Ovary (tissue), 7 donors: ENCODE measurements at regions not wholly inside any gene's neighbourhood (a gene's known extent, or its start where the extent isn't known, plus 50 kb on each side); places are given as distances from the start of the nearest gene placed in this dataset.

Source experiments
- DNase-seq, 5 donors: peaks; one replicate each; pipeline ENCODE4 v3.0.0-alpha.2; 2019 to 2020
- H3K27ac ChIP-seq, 2 donors: fragments of 200-600 bp; one replicate each; pipeline versions ENCODE4 v1.5.1 to v1.8.0; 2019 to 2022
- H3K27me3 ChIP-seq: fragments of 200-600 bp; one replicate; pipeline ENCODE4 v1.8.0; 2022
- H3K36me3 ChIP-seq: fragments of 200-600 bp; sonication (generic); one replicate; pipeline ENCODE4 v1.5.1; 2019
- H3K4me1 ChIP-seq: one replicate; pipeline ENCODE4 v1.8.1; 2013; ENCODE audit warnings: mild to moderate bottlenecking, moderate library complexity; ENCODE audit not compliant: insufficient read depth
- H3K4me3 ChIP-seq: fragments of 200-600 bp; sonication (generic); one replicate; pipeline ENCODE4 v1.5.1; 2017
- H3K9me3 ChIP-seq, 2 donors: fragments of 200-600 bp in 1 of 2; sonication (generic) in 1 of 2; one replicate each; pipeline versions ENCODE4 v1.5.1 to v1.8.1; 2013 to 2019; ENCODE audit warnings: mild to moderate bottlenecking in 1 of 2, moderate library complexity in 1 of 2
- EP300 ChIP-seq: sonication (generic); formaldehyde crosslinking; IDR thresholded peaks from one replicate; pipeline ENCODE4 v1.6.1; 2017; ENCODE audit warnings: antibody characterized with exemption
- POLR2A ChIP-seq: fragments of 450-650 bp; IDR thresholded peaks from one replicate; pipeline ENCODE4 v1.6.1; 2017; ENCODE audit warnings: antibody characterized with exemption, mild to moderate bottlenecking, moderate library complexity
- WGBS, 3 donors: extraction: QIAGEN DNeasy Blood & Tissue Kit in 1 of 3; methylation state at CpG; one replicate each; pipeline versions ENCODE4 v1.1.5 to v1.1.7; 2013 to 2017; 5-methylcytosine and 5-hydroxymethylcytosine counted together
- intact Hi-C, 4 donors: fragments of 100-400 bp; cut with DNase I; formaldehyde crosslinking; loops; one replicate each; pipeline versions ENCODE4 v1.11.0 to v1.15.1; 2022 to 2023
- TF ChIP-seq, protein P1 (sequence below), 3 donors: fragments of 450-650 bp in 2 of 3; fragments of 200-600 bp in 1 of 3; IDR thresholded peaks; one replicate each; pipeline versions ENCODE4 v1.5.1 to v1.8.0; 2016 to 2022; ENCODE audit warnings: antibody characterized with exemption in 3 of 3, mild to moderate bottlenecking in 1 of 3
- donor health status: DM: no; HTN: no; CAD: no; lungs with moderate emphysema.
- donor health status: DM: no; HTN: no; CAD: no.
- donor health status: Bipolar disorder and iron deficiency.
- donor health status: DM: no; HTN: no; CAD: no.
- donor health status: DM: yes; HTN: yes; CAD: no.

DNA sequence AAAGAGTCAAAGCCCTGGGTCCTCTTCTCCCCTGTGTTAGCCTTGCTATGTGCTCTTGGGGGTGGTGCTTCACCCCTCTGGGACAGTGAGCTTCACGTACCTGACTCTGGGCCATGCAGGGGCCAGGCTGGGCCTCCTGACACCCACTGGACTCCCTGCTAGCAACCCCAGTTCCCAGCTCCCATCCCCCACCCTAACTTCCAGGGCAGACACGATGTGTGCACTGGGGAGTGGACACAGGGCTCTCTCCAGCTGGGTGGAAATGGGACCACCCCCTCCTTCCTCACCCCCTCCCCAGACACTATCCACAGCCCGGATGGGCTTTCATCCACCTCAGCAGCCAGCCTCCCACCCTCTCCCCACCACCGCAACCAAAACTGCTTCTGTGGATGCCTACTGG is 113.0 kb upstream of the ZNF479 start:
- intact Hi-C loops = no loop called here

DNA sequence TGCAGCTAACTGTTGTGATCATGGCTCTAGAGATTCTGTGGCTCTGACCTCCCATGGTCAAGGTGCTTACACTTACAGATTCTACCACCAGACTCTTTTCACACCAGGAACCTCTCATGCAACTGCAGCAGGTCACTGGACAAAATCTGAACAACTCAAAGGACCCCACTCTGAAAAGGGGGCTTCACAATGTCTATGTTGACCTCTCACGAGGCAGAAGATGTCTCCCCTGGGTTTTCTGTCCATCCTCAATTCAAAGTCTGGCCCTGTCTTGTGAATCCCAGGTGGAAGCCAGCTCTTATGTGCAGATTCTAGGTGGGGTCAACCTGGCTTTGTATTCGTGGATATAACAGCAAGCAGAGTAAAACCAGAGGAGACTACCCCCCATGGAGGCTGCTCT is 118.6 kb upstream of the ZNF479 start:
- DNase-seq = no peak
- Histone ChIP-seq H3K27me3 (no peaks in the 10 kb centered on the region), H3K27ac (no peak overlapping the region), H3K4me3 (no peak overlapping the region), H3K36me3 (no peaks in the 10 kb centered on the region), H3K9me3 (peaks cover 0 to 3% of the 10 kb centered on the region in 2 donors), H3K4me1 (no peaks in the 10 kb centered on the region)
- TF ChIP-seq, protein P1, sequence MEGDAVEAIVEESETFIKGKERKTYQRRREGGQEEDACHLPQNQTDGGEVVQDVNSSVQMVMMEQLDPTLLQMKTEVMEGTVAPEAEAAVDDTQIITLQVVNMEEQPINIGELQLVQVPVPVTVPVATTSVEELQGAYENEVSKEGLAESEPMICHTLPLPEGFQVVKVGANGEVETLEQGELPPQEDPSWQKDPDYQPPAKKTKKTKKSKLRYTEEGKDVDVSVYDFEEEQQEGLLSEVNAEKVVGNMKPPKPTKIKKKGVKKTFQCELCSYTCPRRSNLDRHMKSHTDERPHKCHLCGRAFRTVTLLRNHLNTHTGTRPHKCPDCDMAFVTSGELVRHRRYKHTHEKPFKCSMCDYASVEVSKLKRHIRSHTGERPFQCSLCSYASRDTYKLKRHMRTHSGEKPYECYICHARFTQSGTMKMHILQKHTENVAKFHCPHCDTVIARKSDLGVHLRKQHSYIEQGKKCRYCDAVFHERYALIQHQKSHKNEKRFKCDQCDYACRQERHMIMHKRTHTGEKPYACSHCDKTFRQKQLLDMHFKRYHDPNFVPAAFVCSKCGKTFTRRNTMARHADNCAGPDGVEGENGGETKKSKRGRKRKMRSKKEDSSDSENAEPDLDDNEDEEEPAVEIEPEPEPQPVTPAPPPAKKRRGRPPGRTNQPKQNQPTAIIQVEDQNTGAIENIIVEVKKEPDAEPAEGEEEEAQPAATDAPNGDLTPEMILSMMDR (IDR thresholded peaks at IDR 0.05) = no peak
- no peak for TF ChIP-seq POLR2A
- no peak for TF ChIP-seq EP300
- intact Hi-C loops = no loop called here
- whole genome bisulfite sequencing, 3 donors = 9 to 27% (median 17%) methylated on average over 2 of the region's 2 CpGs

More for the DNA sequence above, 113.0 kb upstream of the ZNF479 start:
- 72 to 82% (median 76%) methylated on average over 4 of the region's 4 CpGs for WGBS, 3 donors
- no peak overlapping the region for H3K4me3 ChIP-seq
- H3K36me3 ChIP-seq = no peaks in the 10 kb centered on the region
- TF ChIP-seq EP300 (no peak), POLR2A (no peak)
- TF ChIP-seq, protein P1 (IDR thresholded peaks at IDR 0.05) = no peak
- no peak for DNase-seq
- no peaks in the 10 kb centered on the region for H3K27me3 ChIP-seq
- no peaks in the 10 kb centered on the region for H3K4me1 ChIP-seq
- H3K9me3 ChIP-seq = no peaks in the 10 kb centered on the region
- no peak overlapping the region for H3K27ac ChIP-seq

DNA sequence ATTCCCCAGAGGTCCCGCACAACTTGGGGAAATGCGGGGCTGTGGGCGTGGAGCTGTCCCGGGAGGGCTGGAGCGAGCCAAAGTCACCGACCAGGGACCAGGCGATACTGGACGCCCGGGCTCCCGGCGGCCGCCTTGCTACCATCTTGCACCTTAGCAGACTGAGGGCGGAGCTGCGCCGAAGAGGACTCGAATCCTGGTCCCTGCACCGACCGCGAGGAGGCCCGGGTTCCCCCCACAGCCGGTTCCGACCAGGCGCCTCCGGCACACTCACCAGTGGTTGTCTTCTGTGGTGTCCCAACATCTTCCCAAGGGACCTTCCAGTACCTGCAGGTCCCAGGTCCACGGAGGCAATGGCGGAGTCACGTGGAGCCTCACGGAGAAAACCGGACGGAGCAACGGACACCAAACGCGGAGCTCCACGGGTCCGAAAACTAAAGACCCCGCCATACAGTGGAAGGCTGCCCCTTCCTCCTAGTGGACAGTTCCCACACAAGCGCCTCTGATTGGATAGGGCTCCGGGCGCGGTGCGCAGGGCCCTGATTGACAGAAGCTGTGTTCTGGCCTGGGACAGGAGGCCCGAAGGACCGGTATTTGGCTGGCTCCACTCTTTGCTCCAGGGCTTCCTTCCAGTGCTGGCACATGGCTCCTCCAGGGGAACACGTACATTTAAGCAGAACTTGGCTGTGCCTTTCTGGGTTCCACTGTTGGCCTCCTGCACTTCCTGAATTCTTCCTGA is 124.6 kb upstream of the ZNF479 start:
- 82 to 88% (median 84%) methylated on average over 44 of the region's 44 CpGs for WGBS, 3 donors
- TF ChIP-seq EP300 = no peak
- no peak overlapping the region for H3K4me3 ChIP-seq
- no peak for DNase-seq
- H3K9me3 ChIP-seq = peaks cover 0 to 6% of the 10 kb centered on the region in 2 donors
- intact Hi-C loops = no loop called here
- H3K27ac ChIP-seq = no peak overlapping the region
- no peaks in the 10 kb centered on the region for H3K36me3 ChIP-seq
- no peaks in the 10 kb centered on the region for H3K27me3 ChIP-seq
- H3K4me1 ChIP-seq = no peaks in the 10 kb centered on the region

- DNase-seq = no peak
- H3K27me3 ChIP-seq = no peaks in the 10 kb centered on the region
- TF ChIP-seq EP300 = no peak
- TF ChIP-seq POLR2A = no peak
- TF ChIP-seq, protein P1 (IDR thresholded peaks at IDR 0.05) = no peak
- no peaks in the 10 kb centered on the region for H3K9me3 ChIP-seq
- H3K4me3 ChIP-seq = no peak overlapping the region
- no peak overlapping the region for H3K27ac ChIP-seq
- H3K36me3 ChIP-seq = no peaks in the 10 kb centered on the region
- no peaks in the 10 kb centered on the region for H3K4me1 ChIP-seq
- WGBS, 3 donors = 38 to 61% (median 47%) methylated on average over 1 of the region's 1 CpG
- intact Hi-C loops = no loop called here
Measured at GRCh38 chr7:57274535-57275283, 142.5 kb upstream of the ZNF479 start.

- no peak overlapping the region for H3K4me3 ChIP-seq
- TF ChIP-seq POLR2A (no peak), EP300 (no peak)
- TF ChIP-seq, protein P1 (IDR thresholded peaks at IDR 0.05) = no peak
- no peaks in the 10 kb centered on the region for H3K27me3 ChIP-seq
- no peaks in the 10 kb centered on the region for H3K9me3 ChIP-seq
- no peak for DNase-seq
- no peaks in the 10 kb centered on the region for H3K36me3 ChIP-seq
- H3K27ac ChIP-seq = no peak overlapping the region
- intact Hi-C loops = no loop called here
- no peaks in the 10 kb centered on the region for H3K4me1 ChIP-seq
- 69 to 80% (median 76%) methylated on average over 4 of the region's 4 CpGs for WGBS, 3 donors
Measured at GRCh38 chr7:57300747-57301146, 149.2 kb upstream of the ZNF716 start.
